ENCODE measurements at regions not wholly inside any gene's neighbourhood (a gene's known extent, or its start where the extent isn't known, plus 50 kb on each side); places are given as distances from the start of the nearest gene placed in this dataset.

DNA sequence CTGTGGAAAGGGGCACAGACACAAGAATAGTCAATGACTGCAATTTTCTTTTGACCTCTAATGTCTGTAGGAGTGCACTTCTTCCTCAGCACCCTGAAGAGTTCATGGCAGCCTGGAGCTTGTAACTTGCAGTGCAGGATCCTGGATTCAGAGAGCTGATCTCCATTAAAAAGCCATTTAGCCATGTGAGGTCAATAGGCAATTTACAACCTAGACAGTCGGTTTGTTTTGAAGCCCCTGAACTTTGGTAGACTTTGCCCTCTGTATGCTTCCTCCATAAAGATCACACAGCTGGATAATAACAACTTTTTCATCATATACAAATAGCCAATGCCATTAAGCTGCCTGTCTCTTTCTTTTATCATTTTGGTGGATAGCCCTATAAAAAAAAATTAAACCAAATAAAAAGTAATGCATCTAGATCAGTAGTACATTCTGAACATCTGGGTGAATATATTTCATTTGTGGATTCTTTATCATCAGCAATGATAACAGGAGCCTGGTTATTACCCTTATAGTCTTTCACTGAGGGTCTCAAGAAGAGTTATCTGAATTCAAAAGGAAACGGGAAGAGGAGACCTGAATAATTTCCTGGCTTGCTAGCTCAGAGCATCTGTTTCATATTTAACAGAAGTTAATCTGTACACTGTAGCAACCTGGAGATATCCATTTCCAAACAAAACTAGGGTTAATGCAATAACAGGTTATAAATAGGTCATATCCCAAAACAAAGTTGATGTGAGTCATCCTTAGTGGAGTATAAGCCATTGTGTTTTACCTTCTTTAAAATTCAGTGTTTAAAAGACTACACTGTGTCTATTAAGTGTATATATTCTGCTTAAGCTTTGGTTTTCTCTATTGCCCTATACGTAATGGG is 193.8 kb upstream of the ACTBL2 start:
- no peak for TF ChIP-seq EZH2 (IDR thresholded peaks at IDR 0.05; ENCODE audit: borderline replicate concordance)
- TF ChIP-seq, protein P1, sequence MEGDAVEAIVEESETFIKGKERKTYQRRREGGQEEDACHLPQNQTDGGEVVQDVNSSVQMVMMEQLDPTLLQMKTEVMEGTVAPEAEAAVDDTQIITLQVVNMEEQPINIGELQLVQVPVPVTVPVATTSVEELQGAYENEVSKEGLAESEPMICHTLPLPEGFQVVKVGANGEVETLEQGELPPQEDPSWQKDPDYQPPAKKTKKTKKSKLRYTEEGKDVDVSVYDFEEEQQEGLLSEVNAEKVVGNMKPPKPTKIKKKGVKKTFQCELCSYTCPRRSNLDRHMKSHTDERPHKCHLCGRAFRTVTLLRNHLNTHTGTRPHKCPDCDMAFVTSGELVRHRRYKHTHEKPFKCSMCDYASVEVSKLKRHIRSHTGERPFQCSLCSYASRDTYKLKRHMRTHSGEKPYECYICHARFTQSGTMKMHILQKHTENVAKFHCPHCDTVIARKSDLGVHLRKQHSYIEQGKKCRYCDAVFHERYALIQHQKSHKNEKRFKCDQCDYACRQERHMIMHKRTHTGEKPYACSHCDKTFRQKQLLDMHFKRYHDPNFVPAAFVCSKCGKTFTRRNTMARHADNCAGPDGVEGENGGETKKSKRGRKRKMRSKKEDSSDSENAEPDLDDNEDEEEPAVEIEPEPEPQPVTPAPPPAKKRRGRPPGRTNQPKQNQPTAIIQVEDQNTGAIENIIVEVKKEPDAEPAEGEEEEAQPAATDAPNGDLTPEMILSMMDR (IDR thresholded peaks at IDR 0.05; ENCODE audit: poor library complexity): no peak

Data from hepatocyte (in vitro differentiated cells).